UCSD-AML1 (cell line): ENCODE measurements at regions not wholly inside any gene's neighbourhood (a gene's known extent, or its start where the extent isn't known, plus 50 kb on each side); places are given as distances from the start of the nearest gene placed in this dataset.

Experiments used
- DNase-seq: peaks from one replicate; lab custom pipeline; 2025; ENCODE audit not compliant: unreplicated experiment; lab: John Stamatoyannopoulos, UW

DNA sequence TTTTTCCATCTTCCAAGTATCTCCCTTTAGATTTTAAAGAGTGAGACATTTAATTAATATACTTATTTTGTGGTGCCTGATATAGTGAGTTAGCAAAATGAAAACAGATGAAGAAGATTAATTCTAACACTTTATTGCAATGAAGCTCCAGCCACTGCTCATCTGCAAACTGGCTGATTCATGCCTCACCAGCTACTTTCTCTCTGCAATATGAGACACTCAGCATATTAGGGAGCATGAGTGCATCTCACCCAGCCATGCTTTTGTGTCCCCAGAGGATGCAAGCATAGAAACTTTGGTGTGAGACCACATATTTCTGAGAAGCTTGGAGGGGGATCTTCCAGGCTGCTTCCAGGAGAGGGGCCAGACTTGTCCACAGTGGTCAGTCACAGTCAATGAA is 148.6 kb downstream of the BMP4 start:
- no peak for DNase-seq

DNA sequence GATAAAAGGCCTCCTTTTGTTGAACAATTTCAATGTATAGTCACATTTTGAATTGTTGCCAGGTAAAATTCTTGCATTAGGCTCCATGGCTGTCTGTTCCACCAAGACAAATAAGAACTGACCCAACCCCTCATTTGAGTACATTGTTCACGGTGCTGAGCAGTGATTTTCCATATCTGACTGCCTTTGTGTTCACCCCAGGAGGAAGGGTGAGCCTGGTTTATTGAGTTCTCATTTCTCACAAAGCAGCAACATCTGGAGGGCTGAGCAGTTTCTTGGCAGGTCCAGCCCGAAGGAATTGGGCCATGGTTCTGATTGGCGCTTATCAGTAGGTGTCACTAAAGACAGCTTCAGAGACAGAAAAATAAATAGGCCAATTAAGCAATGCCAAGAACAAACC is 149.1 kb downstream of the BMP4 start:
- no peak for DNase-seq

DNA sequence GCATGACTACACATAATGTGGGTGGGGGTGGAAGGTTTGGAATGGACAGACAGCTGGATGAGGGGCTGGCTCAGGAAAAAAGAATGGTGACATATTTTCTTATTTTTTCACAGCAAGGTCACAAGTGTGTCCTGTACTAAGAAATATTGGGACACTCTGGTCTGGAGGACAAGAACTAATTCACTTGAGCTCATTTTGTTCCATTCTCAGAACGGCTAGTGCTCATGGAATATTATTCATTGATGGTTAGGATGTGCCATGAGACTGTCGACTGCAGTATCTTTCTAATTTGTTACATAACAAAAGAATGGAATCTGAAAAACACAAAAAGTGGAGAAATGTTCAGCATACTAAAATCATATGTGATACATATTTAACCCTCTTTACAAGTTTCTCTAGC is 149.5 kb downstream of the BMP4 start:
- DNase-seq, result no peak

DNA sequence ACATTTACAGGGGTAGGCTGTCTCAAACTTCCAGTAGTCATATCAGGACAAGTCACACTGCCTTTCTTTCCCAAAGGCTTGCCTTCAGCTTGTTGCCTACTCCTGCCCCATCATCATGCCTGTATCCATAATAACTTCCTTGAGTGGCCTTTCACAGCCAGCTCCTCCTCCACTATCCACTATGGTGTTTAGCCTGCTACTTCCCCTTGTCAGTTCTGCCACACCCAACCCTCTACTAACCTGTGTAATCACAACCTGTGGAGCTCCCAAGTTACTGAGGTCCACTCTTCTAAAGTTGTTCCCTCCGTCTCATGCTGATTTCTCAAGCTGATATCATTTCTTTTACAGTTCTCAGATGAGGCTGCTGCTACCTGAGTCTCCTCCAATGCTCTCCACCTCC is 159.9 kb downstream of the BMP4 start:
- no peak for DNase-seq

DNA sequence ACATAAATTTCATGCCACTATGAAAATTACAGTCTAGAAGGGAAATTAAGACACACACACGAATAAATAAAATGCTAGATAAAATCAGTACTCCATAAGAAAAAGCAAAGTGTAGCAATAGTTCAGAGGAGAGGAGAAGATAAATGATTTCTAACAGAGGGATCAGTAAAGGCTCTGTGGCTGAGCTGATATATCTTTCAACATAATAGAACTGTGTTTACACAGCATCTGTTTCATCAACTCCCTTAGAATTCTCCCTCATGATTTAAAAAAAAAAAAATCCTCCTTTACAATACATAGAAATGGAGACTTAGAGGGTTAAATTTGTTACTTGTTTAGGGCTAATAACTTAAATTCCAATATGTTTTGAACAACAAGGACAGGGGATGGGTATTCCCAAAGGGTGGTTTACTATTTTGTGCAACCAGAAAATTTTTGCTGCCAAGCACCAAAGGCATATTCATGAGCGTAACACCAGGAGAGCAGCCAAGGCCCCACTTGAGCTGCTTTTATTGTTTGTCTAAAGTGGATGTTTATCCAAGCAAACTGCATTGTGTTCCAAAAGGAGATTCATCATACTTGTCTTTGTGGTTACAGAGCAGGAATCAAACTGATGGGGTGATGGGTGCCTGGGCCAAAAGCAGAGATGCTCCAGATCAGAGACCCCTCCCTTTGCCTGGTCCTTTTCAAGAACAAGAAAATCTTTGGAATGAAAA is 162.7 kb downstream of the BMP4 start:
- DNase-seq, result no peak

DNA sequence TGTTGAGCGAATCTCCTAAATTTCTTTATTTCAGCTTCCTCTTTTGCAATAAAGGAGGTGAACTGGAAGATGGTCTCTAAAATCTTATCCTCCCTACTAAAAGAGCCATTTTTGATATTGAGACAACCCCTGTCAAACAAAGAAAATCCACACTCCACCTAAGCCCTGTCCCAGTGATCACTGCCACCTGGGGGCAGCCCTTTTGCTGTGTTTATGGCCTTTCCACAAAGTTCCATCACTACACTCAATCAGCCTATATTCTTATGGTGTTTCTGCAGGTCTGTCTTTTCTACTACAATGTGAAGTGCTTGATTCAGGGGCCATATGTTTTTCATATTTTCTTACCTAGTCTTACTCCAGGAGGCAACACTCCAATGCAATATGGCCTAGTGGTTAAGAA is 163.7 kb downstream of the BMP4 start:
- no peak for DNase-seq

DNA sequence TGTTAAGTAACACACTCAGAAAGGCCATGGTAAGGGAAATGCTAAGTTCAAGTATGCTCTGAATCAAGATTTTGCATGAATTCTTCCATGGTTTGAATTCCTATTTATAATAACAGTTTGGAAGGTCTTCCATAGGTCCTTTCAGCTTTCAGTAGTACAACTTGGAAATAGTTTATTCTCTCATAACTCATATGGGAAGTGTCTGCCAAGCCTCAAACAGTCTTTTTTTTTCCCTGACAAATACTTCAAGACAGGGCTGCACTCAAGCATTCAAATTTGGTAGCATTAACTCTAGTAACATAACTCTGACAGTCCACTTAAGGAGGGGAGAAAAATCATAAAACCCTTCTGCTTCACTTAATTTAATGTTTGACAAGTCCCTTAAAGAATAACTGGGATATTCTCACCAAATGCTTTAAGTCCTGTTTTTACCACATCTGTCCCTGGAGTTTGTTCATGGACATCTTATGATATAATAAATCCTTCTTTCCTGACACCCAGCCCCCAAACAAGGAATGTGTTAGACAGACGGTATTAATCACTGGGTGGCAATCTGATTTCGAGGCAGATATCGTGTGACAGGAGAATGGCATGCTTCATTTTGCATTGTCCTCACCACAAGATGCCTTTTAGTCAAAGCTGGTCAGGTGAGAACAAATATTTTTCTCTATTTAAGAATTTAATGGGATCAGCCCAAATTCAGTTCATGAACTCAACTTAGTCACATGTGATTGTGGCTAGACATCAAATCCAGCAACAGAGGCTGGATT is 165.7 kb downstream of the BMP4 start:
- DNase-seq, result no peak

DNA sequence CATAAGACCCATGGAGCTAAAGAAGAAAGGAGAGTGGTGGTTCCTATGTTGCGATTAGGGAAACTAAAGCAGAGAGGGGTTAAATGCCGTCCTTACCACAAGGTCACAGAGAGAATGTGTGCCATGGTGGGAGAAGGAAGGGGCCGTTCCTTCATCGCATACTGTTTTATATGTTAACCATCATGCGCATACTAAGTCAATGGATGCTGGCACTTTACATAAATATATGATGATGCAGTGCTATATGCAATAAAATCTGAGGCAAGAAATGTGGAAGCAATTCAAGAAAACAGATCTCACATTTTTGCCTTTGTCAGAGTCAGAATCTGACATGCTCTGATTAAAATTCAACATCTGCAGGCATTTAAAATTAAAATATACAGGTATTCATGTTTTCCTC is 168.1 kb downstream of the BMP4 start:
- DNase-seq, result no peak

DNA sequence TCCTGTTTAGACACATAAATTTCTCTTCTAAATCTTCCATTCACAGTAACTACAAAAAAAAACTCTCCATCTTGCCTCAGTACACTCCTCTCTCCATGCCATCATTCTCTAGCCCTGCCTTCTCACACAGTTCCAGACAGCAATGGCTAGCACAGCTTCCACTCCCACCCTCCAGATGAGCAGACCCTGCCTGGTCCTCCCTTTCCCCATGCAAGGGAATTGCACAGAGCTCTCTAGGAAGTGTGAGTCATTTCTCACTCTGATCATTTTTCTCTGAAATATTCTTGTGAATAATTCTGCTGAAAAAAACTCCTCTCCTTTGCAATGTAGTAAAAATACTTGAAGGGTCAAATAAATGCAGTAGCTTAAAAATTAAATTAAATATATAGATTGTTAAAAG is 170.6 kb downstream of the BMP4 start:
- no peak for DNase-seq

DNA sequence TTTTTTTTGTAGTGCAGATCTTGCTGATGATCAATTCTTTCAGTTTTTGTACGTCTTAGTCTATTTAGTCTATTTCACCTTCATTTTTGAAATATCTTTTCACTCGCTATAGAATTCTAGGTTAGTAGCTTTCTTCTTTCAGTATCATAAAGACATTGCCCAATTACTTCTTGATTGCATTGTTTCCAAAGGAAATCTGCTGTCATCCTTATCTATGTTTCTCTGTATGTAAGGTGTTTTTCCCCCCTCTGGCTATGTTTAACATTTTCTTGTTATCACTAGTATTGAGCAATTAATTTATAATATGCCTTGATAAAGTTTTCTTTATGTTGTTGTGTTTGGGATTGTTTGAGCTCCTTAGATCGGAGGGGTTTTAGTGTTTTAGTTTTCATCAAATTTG is 171.9 kb downstream of the BMP4 start:
- no peak for DNase-seq

DNA sequence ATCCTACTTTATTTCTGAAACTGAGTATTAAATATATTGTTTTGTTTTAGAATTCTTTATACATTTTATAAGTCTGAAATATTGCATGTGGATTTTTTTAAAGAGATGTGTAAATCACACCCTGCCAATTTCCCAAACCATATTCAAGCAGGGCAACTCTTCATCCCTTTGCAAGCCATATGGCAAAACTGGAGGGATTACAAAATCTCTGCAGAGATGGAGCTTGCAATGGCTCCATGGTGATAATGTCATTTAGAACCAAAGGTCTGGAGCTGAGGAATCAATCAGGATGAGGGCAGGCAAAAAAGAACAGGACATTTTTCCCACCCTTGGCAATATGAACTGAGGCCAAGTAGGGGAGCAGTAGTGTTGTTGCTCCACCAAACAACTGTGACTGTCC is 173.4 kb downstream of the BMP4 start:
- DNase-seq, result no peak

DNA sequence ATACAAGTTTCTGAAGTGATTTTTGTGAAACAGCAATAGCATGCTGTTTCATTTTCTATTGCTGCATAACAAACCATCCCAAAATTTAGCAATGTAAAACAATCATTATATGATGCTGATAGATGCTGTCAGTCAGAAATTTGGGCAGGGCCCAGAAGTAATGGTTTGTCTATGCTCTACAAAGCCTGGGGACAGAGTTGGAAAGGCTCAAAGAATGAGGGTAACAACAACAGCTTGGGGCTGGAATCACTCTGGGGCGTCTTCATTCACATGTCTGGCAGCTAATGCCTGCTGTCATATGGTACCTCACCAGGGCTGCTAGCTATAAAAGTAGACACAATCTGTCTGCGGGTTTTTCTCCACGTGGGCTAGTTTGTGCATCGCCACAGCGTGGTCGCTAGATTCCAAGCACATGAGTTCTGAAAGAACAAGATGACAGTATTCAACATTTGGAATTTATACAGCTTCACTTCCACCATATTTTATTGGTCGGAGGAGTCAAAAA is 176.5 kb downstream of the BMP4 start:
- no peak for DNase-seq

DNA sequence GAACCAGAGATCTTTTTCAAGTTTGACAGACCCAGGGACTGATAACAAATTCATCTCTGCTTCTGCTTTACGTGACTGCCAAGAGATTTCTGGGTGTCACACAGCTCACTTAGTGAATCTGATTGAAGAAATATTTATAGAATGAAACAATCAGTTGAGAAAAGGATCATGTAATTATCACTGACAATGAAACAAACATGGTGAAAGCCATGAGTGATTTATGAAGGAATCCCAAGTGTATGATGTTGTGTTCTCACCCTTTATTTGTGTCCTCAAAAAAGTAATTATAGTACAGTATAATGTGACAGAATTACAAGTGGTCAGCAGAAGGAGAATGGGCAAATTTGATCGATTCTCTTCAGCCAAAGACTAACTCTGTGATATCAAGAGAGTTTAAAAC is 177.3 kb downstream of the BMP4 start:
- DNase-seq, result no peak

DNA sequence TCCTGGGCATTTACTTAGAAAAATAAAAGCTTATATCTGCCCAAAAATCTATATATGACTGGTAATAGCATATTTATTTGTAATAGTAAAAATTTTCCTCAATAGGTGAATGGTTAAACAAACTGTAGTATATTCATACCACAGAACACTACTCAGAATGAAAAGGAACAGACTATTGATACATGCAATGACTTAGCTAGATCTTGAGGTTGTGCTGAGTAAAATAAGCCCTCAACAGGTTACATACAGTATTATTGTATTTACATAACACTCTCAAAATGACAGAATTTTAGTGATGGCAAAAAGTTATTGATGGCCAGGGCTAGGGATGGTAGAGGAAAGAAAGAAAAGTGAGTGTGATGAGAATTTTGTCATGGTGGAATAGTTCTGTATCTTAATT is 178.4 kb downstream of the BMP4 start:
- DNase-seq, result no peak

DNA sequence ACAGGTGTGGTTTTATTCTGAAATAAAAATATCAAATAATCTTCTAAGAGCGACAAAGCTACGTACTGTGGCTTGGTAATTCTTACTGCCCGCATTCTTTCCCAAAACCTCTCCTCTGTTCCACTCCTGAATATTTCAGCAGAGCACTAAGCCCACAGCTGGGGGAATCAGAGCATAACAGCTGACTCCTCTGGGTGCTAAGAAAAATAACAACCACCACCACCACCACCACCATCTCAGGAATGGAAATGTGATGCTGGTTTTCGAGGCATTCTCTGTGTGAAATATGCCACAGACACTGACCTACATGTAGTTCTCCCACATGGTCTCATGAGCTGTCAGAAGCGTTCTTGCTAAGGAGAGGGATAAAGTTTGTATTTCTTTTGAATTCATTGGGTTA is 183.7 kb downstream of the BMP4 start:
- no peak for DNase-seq

DNA sequence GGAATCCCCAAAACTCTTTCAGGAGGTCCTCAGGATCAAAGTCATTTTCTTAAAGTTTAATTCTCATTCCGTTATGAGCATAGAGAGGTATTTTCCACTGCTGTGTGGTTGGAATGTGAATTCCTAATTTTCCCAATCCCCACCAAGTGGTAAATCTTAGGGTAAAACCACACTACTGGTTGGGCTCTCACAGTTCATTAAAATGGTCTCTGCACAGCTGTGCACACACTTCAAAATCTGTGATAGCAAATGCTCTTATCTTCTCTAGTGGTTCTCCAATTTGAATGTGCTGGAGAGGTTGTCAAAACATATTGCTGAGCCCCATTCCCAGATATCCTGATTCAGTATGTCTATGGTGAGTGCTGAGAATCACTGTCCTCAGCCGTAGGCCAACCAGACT is 189.1 kb downstream of the BMP4 start:
- DNase-seq, result no peak

DNA sequence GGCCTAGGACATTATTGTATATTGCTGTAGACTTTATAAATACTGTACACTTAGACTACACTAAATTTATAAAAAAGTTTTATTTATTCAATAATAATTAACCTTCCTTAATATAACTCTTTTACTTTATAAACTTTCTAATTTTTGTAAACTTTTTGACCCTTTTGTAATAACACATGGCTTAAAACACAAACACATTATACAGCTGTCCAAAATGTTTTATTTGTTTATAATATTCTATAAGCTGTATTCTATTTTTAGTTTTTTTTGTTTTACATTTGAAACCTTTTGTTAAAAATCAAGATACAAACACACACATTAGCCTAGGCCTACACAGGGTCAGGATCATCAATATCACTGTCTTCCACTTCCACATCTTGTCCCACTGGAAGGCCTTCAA is 190.0 kb downstream of the BMP4 start:
- DNase-seq, result no peak

DNA sequence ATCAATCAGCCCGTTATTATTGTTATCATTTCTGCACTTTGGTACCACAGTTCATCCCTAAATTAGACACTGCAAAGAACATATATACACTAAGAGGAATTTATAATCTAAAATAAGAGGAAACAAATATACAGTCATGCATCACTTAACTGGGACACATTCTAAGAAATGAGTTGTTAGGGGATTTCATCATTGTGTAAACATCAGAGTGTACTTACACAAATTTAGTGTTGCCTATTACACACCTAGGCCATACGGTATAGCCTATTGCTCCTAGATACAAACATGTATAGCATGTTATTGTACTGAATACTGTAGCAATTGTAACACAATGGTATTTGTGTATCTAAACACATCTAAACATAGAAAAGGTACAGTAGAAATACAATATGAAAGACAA is 190.5 kb downstream of the BMP4 start:
- no peak for DNase-seq

DNA sequence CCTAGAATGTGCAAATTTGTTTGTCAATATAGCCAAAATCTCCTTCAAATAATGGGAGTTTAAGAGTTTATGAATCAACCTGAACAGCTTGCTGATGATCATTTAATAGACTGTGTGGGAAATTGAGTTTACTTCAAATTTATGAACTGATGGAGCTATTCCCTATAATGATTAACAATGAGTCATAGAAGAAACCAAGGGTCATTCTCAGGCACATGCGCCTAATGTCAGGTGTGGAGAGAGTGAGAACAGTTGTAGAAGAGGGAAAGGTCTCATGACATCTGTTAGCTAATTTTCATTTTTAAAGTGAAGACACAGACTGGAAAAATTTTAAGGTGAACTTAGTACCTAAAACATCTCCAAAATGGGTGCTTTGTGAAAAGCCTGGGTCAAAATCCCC is 191.8 kb downstream of the BMP4 start:
- DNase-seq, result no peak

DNA sequence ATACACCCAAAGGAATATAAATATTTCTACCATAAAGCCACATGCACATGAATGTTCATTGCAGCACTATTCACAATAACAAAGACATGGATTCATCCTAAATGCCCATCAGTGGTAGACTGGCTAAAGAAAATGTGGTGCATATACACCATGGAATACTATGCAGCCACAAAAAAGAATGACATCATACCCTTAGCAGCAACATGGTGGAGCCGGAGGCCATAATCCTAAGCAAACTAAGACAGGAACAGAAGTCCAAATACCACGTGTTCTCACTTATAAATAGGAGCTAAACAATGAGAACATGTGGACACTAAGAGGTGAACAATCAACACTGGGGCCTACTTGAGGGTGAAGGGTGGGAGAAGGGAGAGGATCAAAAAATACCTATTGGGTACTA is 198.5 kb downstream of the BMP4 start:
- DNase-seq, result no peak

DNA sequence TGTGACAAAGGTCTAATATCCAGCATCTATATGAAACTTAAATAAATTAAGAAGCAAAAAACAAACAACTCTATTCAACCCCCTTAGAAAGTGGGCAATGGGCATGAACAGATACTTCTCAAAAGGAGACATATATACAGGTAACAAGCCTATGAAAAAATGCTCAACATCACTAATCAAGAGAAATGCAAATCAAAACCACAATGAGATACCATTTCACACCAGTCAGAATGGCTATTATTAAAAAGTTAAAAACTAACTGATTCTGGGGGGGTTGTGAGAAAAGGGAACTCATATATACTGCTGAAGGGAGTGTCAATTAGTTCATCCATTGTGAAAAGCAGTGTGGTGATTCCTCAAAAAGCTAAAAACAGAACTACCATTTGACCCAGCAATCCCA is 198.9 kb downstream of the BMP4 start:
- no peak for DNase-seq

DNA sequence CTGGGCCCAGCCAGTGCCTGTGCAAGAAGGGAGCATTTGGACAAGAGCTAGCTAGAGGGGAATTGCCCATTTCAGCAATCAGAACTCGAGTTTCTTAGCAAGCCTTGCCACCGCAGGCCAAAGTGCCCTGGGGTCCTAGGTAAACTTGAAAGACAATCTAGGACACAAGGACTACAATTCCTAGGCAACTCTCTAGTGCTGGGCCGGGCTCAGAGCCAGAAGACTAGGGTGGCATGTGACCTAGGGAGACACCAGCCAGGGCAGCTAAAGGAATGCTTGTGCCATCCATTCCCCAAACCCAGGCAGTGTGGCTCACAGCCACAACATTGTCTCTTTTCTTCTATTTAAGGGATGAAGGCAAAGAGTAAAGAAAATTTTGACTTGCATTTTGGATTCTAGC is 205.0 kb downstream of the BMP4 start:
- no peak for DNase-seq

DNA sequence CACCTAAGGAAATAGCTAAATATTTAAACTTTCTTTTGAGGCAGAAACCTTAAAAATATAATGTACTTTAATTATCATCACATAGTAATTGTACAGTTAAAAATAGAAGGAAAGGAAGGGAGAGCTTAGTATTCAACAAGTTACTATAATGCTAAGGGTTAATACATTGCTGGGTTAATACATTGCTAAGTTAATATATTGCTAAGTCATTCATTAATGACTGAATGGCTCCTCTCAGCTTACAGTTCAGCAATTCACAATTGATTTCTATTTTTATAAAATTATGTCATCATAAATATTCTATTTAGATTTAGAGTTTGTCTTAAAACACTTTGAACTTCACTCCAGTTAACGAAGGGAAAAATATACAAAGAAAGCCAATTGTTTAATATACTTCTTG is 207.9 kb downstream of the BMP4 start:
- DNase-seq, result no peak
